MG63 (cell line): ENCODE measurements at regions not wholly inside any gene's neighbourhood (a gene's known extent, or its start where the extent isn't known, plus 50 kb on each side); places are given as distances from the start of the nearest gene placed in this dataset.

ENCODE experiments used
- DNase-seq: peaks from one replicate; pipeline ENCODE4 v3.0.0-alpha.2; 2020
- H3K27me3 ChIP-seq: fragments of 250-450 bp; sonication (Bioruptor Pico); 2 replicates; pipeline ENCODE4 v1.5.1; 2020; ENCODE audit warnings: mild to moderate bottlenecking, moderate library complexity
- H3K36me3 ChIP-seq: fragments of 250-450 bp; sonication (Bioruptor Pico); 2 replicates; pipeline ENCODE4 v1.5.1; 2020; ENCODE audit warnings: mild to moderate bottlenecking, moderate library complexity
- H3K4me3 ChIP-seq: fragments of 250-450 bp; sonication (Bioruptor Pico); 2 replicates; pipeline ENCODE4 v1.5.1; 2020; ENCODE audit warnings: mild to moderate bottlenecking, moderate library complexity
- H3K9me3 ChIP-seq: fragments of 250-450 bp; sonication (Bioruptor Pico); 2 replicates; pipeline ENCODE4 v1.5.1; 2020; ENCODE audit warnings: mild to moderate bottlenecking, moderate library complexity

GRCh38 chr4:151953312-151953711 lies 192.5 kb upstream of the GATB start:
- Histone ChIP-seq H3K9me3 (no peaks in the 10 kb centered on the region; the same call in 1 of the 2 replicates), H3K4me3 (no peak overlapping the region), H3K36me3 (no peaks in the 10 kb centered on the region), H3K27me3 (no peaks in the 10 kb centered on the region)
- DNase-seq: no peak

- Histone ChIP-seq H3K27me3 (no peaks in the 10 kb centered on the region), H3K36me3 (no peaks in the 10 kb centered on the region), H3K4me3 (no peak overlapping the region), H3K9me3 (no peaks in the 10 kb centered on the region; the same call in 1 of the 2 replicates)
- DNase-seq: no peak
Measured at GRCh38 chr4:151952711-151953254, 192.0 kb upstream of the GATB start.

- H3K36me3 ChIP-seq: no peaks in the 10 kb centered on the region
- H3K9me3 ChIP-seq: peaks cover 3% of the 10 kb centered on the region; the same call in 1 of the 2 replicates
- H3K27me3 ChIP-seq: no peaks in the 10 kb centered on the region
- H3K4me3 ChIP-seq: no peak overlapping the region
- DNase-seq: no peak
Measured at GRCh38 chr4:151952137-151952536, 191.3 kb upstream of the GATB start.

- Histone ChIP-seq H3K27me3 (no peaks in the 10 kb centered on the region), H3K9me3 (peaks cover 5% of the 10 kb centered on the region), H3K4me3 (no peak overlapping the region), H3K36me3 (no peaks in the 10 kb centered on the region)
- DNase-seq: no peak
Measured at GRCh38 chr4:151951671-151952050, 190.9 kb upstream of the GATB start.

GRCh38 chr4:151950993-151951670 lies 190.3 kb upstream of the GATB start:
- H3K9me3 ChIP-seq: peaks cover 8% of the 10 kb centered on the region
- H3K27me3 ChIP-seq: no peaks in the 10 kb centered on the region
- H3K36me3 ChIP-seq: no peaks in the 10 kb centered on the region
- H3K4me3 ChIP-seq: no peak overlapping the region
- DNase-seq: no peak

GRCh38 chr4:151948351-151949016 lies 187.7 kb upstream of the GATB start:
- Histone ChIP-seq H3K9me3 (peaks cover 10% of the 10 kb centered on the region), H3K36me3 (no peaks in the 10 kb centered on the region), H3K4me3 (no peak overlapping the region), H3K27me3 (no peaks in the 10 kb centered on the region)
- DNase-seq: no peak

- DNase-seq: no peak
- Histone ChIP-seq H3K27me3 (no peaks in the 10 kb centered on the region), H3K4me3 (no peak overlapping the region), H3K9me3 (peaks cover 10% of the 10 kb centered on the region), H3K36me3 (no peaks in the 10 kb centered on the region)
Measured at GRCh38 chr4:151946718-151947117, 185.9 kb upstream of the GATB start.

GRCh38 chr4:151942971-151943370 lies 182.2 kb upstream of the GATB start:
- peaks cover 10% of the 10 kb centered on the region for H3K9me3 ChIP-seq
- no peaks in the 10 kb centered on the region for H3K36me3 ChIP-seq
- no peak for DNase-seq
- H3K4me3 ChIP-seq: no peak overlapping the region
- no peaks in the 10 kb centered on the region for H3K27me3 ChIP-seq

GRCh38 chr4:151940926-151941617 lies 180.3 kb upstream of the GATB start:
- Histone ChIP-seq H3K4me3 (no peak overlapping the region), H3K36me3 (no peaks in the 10 kb centered on the region), H3K9me3 (peaks cover 2% of the 10 kb centered on the region), H3K27me3 (no peaks in the 10 kb centered on the region)
- DNase-seq: no peak

- Histone ChIP-seq H3K9me3 (peaks cover under 1% of the 10 kb centered on the region; the same call in 1 of the 2 replicates), H3K36me3 (no peaks in the 10 kb centered on the region), H3K4me3 (no peak overlapping the region), H3K27me3 (no peaks in the 10 kb centered on the region)
- no peak for DNase-seq
Measured at GRCh38 chr4:151940291-151940690, 179.5 kb upstream of the GATB start.

GRCh38 chr4:151939670-151940069 lies 178.9 kb upstream of the GATB start:
- Histone ChIP-seq H3K9me3 (no peaks in the 10 kb centered on the region), H3K4me3 (no peak overlapping the region), H3K36me3 (no peaks in the 10 kb centered on the region), H3K27me3 (no peaks in the 10 kb centered on the region)
- no peak for DNase-seq

GRCh38 chr4:151935411-151935810 lies 174.6 kb upstream of the GATB start:
- Histone ChIP-seq H3K27me3 (no peaks in the 10 kb centered on the region), H3K4me3 (no peak overlapping the region), H3K36me3 (no peaks in the 10 kb centered on the region), H3K9me3 (no peaks in the 10 kb centered on the region)
- no peak for DNase-seq

- no peaks in the 10 kb centered on the region for H3K36me3 ChIP-seq
- no peak overlapping the region for H3K4me3 ChIP-seq
- no peaks in the 10 kb centered on the region for H3K9me3 ChIP-seq
- peak; percentile 86 for DNase-seq
- no peaks in the 10 kb centered on the region for H3K27me3 ChIP-seq
Measured at GRCh38 chr4:151934766-151935165, 174.0 kb upstream of the GATB start.

GRCh38 chr4:151933122-151933827 lies 172.5 kb upstream of the GATB start:
- Histone ChIP-seq H3K36me3 (no peaks in the 10 kb centered on the region), H3K9me3 (no peaks in the 10 kb centered on the region), H3K27me3 (no peaks in the 10 kb centered on the region), H3K4me3 (no peak overlapping the region)
- DNase-seq: peak; percentile 44

GRCh38 chr4:151931563-151931962 lies 170.8 kb upstream of the GATB start:
- no peak overlapping the region for H3K4me3 ChIP-seq
- no peaks in the 10 kb centered on the region for H3K36me3 ChIP-seq
- no peaks in the 10 kb centered on the region for H3K27me3 ChIP-seq
- H3K9me3 ChIP-seq: no peaks in the 10 kb centered on the region
- no peak for DNase-seq

GRCh38 chr4:151930372-151930771 lies 169.6 kb upstream of the GATB start:
- no peak for DNase-seq
- Histone ChIP-seq H3K4me3 (no peak overlapping the region), H3K9me3 (no peaks in the 10 kb centered on the region), H3K36me3 (no peaks in the 10 kb centered on the region), H3K27me3 (no peaks in the 10 kb centered on the region)

- no peak for DNase-seq
- no peaks in the 10 kb centered on the region for H3K27me3 ChIP-seq
- H3K4me3 ChIP-seq: no peak overlapping the region
- no peaks in the 10 kb centered on the region for H3K36me3 ChIP-seq
- no peaks in the 10 kb centered on the region for H3K9me3 ChIP-seq
Measured at GRCh38 chr4:151928112-151928511, 167.3 kb upstream of the GATB start.
